CD1c-positive myeloid dendritic cell (primary cell): ENCODE measurements at regions not wholly inside any gene's neighbourhood (a gene's known extent, or its start where the extent isn't known, plus 50 kb on each side); places are given as distances from the start of the nearest gene placed in this dataset.
"Not testable (repeated sequence)": the region's sequence is repeated elsewhere in the genome, so short reads cannot be mapped to it uniquely, and the experiment has no call there.

Experiments used
- DNase-seq: peaks from one replicate; pipeline ENCODE4 v3.0.0-alpha.2; 2016; ENCODE audit errors: extremely low spot score

- DNase-seq, result not testable (repeated sequence)
Observed at GRCh38 chr2:87512864-87513530, 234.9 kb upstream of the PLGLB2 start.

GRCh38 chr2:87514034-87514433 lies 233.9 kb upstream of the PLGLB2 start:
- DNase-seq, result not testable (repeated sequence)

GRCh38 chr2:87514515-87514914 lies 233.4 kb upstream of the PLGLB2 start:
- not testable (repeated sequence) for DNase-seq

- not testable (repeated sequence) for DNase-seq
Observed at GRCh38 chr2:87515226-87515625, 232.7 kb upstream of the PLGLB2 start.

GRCh38 chr2:87515875-87516274 lies 232.0 kb upstream of the PLGLB2 start:
- not testable (repeated sequence) for DNase-seq

GRCh38 chr2:87516369-87516967 lies 231.4 kb upstream of the PLGLB2 start:
- DNase-seq, result not testable (repeated sequence)

- not testable (repeated sequence) for DNase-seq
Observed at GRCh38 chr2:87517438-87517837, 230.4 kb upstream of the PLGLB2 start.

GRCh38 chr2:87518066-87518465 lies 229.8 kb upstream of the PLGLB2 start:
- peak; percentile 33 for DNase-seq

GRCh38 chr2:87518547-87518946 lies 229.3 kb upstream of the PLGLB2 start:
- not testable (repeated sequence) for DNase-seq

GRCh38 chr2:87519158-87520011 lies 228.5 kb upstream of the PLGLB2 start:
- peak; percentile 32 for DNase-seq

- DNase-seq, result not testable (repeated sequence)
Observed at GRCh38 chr2:87521057-87521456, 226.8 kb upstream of the PLGLB2 start.

- not testable (repeated sequence) for DNase-seq
Observed at GRCh38 chr2:87521489-87521888, 226.4 kb upstream of the PLGLB2 start.

GRCh38 chr2:87524619-87525188 lies 223.2 kb upstream of the PLGLB2 start:
- not testable (repeated sequence) for DNase-seq

GRCh38 chr2:87525497-87525991 lies 222.3 kb upstream of the PLGLB2 start:
- not testable (repeated sequence) for DNase-seq

GRCh38 chr2:87526258-87526657 lies 221.6 kb upstream of the PLGLB2 start:
- DNase-seq, result not testable (repeated sequence)

GRCh38 chr2:87531968-87532715 lies 215.7 kb upstream of the PLGLB2 start:
- DNase-seq, result peak; percentile 51

- DNase-seq, result peak; percentile 72
Observed at GRCh38 chr2:87533390-87534272, 214.3 kb upstream of the PLGLB2 start.

GRCh38 chr2:87534273-87534889 lies 213.5 kb upstream of the PLGLB2 start:
- not testable (repeated sequence) for DNase-seq

- not testable (repeated sequence) for DNase-seq
Observed at GRCh38 chr2:87536427-87536826, 211.5 kb upstream of the PLGLB2 start.

GRCh38 chr2:87537251-87537671 lies 210.6 kb upstream of the PLGLB2 start:
- peak; percentile 15 for DNase-seq
